ENCODE measurements at regions not wholly inside any gene's neighbourhood (a gene's known extent, or its start where the extent isn't known, plus 50 kb on each side); places are given as distances from the start of the nearest gene placed in this dataset.

DNA sequence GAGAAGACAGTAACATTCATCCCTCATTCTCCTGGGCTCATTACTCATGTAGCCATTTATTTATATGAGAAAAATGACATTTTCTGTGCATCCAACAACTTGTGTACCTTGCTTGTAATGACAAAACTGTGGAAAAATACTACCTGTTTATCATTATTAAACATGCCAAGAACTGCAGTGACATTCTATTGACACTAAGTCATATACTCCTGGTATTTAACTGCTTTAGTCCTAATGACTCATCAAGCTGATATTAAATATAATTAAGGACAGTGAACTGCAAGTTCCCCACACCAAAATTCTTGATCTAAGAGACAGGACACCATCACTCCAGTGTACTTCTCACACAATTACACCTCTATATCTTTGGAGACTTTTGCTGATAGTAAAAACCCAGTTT is 1328.7 kb upstream of the RAG2 start:
- TF ChIP-seq BHLHE40 (IDR thresholded peaks at IDR 0.05; ENCODE audit: borderline replicate concordance) (no peak), SP1 (IDR thresholded peaks at IDR 0.05) (no peak), FOXM1 (IDR thresholded peaks at IDR 0.05; ENCODE audit: borderline replicate concordance) (no peak), SUZ12 (IDR thresholded peaks at IDR 0.05) (no peak), CTBP1 (IDR thresholded peaks at IDR 0.05; ENCODE audit: borderline replicate concordance) (no peak), FOXA1 (IDR thresholded peaks at IDR 0.05) (no peak), TARDBP (IDR thresholded peaks at IDR 0.05) (no peak)
